HepG2 (cell line): ENCODE measurements at regions not wholly inside any gene's neighbourhood (a gene's known extent, or its start where the extent isn't known, plus 50 kb on each side); places are given as distances from the start of the nearest gene placed in this dataset.

Source experiments
- ATAC-seq: fragments of 200-7000 bp; cut with Tn5 transposase; 3 replicates; pipeline ENCODE4 v1.9.1; 2020; ENCODE audit warnings: mild to moderate bottlenecking, moderate library complexity
- BruUV-seq: library from RNA; stranded (reverse); fragments of 400-500 nt; replicated peaks from 2 replicates; lab custom pipeline; 2021; lab: Mats Ljungman, UMichigan
- CTCF ChIA-PET: fragments of 300-600 bp; formaldehyde crosslinking; extraction: SDS; loops from one replicate; lab custom pipeline; 2021; ENCODE audit warnings: low total read pairs, inconsistent platforms, low intra/inter-chr PET ratio; lab: Yijun Ruan, JAX
- POLR2A ChIA-PET: fragments of 350-600 bp; sonication (Branson Sonifier 250); formaldehyde crosslinking; loops from one replicate; lab custom pipeline; 2020; ENCODE audit warnings: antibody characterized with exemption, inconsistent platforms; lab: Yijun Ruan, JAX
- DNase-seq: peaks from one replicate; pipeline ENCODE4 v3.0.0-alpha.2; 2015; ENCODE audit warnings: low spot score
- FAIRE-seq: peaks from 3 replicates; lab custom pipeline; 2011; peaks lifted over from hg19 to GRCh38; lab: Jason Lieb, UNC
- H2AFZ ChIP-seq: one replicate; pipeline ENCODE4 v1.6.1; 2011; ENCODE audit warnings: low read length, inconsistent platforms
- H3K27ac ChIP-seq: fragments of 300-600 bp; 3 replicates; pipeline ENCODE4 v1.8.0; 2011; ENCODE audit warnings: mixed run types, mild to moderate bottlenecking, mixed read lengths, low read length, inconsistent platforms; ENCODE audit not compliant: insufficient read depth; ENCODE audit errors: extremely low read length
- H3K27me3 ChIP-seq, 2 experiments: fragments of 200-600 bp in 1 of 2; 2 replicates in 1 of 2; 3 replicates in 1 of 2; pipeline versions ENCODE4 v1.6.0 to v1.8.0; 2011; ENCODE audit warnings: low read length in 2 of 2, mild to moderate bottlenecking in 2 of 2, moderate library complexity in 2 of 2, inconsistent platforms in 1 of 2; ENCODE audit not compliant: insufficient read depth in 2 of 2, control insufficient read depth in 1 of 2
- H3K36me3 ChIP-seq, 2 experiments: fragments of 200-600 bp in 1 of 2; replicated peaks in 1 of 2; 2 replicates in 1 of 2; 3 replicates in 1 of 2; pipeline versions ENCODE4 v1.5.1 to v1.8.0; 2011; ENCODE audit warnings: low read length in 2 of 2, inconsistent platforms in 1 of 2; ENCODE audit not compliant: insufficient read depth in 2 of 2, control insufficient read depth in 1 of 2
- H3K4me1 ChIP-seq: 2 replicates; pipeline ENCODE4 v1.5.1; 2012; ENCODE audit warnings: low read length, inconsistent platforms; ENCODE audit not compliant: insufficient read depth
- H3K4me2 ChIP-seq: 2 replicates; pipeline ENCODE4 v1.6.0; 2011; ENCODE audit warnings: low read depth, low read length, inconsistent platforms
- H3K4me3 ChIP-seq, 3 experiments: fragments of 200-600 bp in 1 of 3; sonication (generic), shearing (Covaris generic) in 1 of 3; replicated peaks in 1 of 3; 2 replicates each; pipeline ENCODE4 v1.5.1; 2011 to 2016; ENCODE audit warnings: low read length in 3 of 3, inconsistent platforms in 2 of 3, low read depth in 2 of 3, mild to moderate bottlenecking in 2 of 3, control low read depth in 1 of 3, mixed read lengths in 1 of 3; ENCODE audit not compliant: insufficient read depth in 1 of 3
- H3K79me2 ChIP-seq: one replicate; pipeline ENCODE4 v1.6.1; 2011; ENCODE audit warnings: low read length, inconsistent platforms; ENCODE audit not compliant: insufficient read depth
- H3K9ac ChIP-seq: 2 replicates; pipeline ENCODE4 v1.6.0; 2011; ENCODE audit warnings: mild to moderate bottlenecking, low read depth, low read length, inconsistent platforms; ENCODE audit not compliant: insufficient read depth
- H3K9me3 ChIP-seq: 2 replicates; pipeline ENCODE4 v1.5.1; 2012; ENCODE audit warnings: mild to moderate bottlenecking, low read length
- H4K20me1 ChIP-seq: 2 replicates; pipeline ENCODE4 v1.6.0; 2011; ENCODE audit warnings: inconsistent platforms, mild to moderate bottlenecking, low read length, moderate library complexity; ENCODE audit not compliant: insufficient read depth
- ARID3A ChIP-seq: IDR thresholded peaks from 2 replicates; pipeline ENCODE4 v1.6.1; 2012; ENCODE audit warnings: low read depth, low read length, improper control_type of control experiment
- CTCF ChIP-seq: sonication (generic); formaldehyde crosslinking; IDR thresholded peaks from 2 replicates; pipeline ENCODE4 v1.5.0; 2020; ENCODE audit warnings: mild to moderate bottlenecking, missing genetic modification reagents, moderate library complexity
- LCORL ChIP-seq, 2 experiments: fragments of 450-650 bp in 1 of 2; sonication (generic) in 1 of 2; formaldehyde crosslinking in 1 of 2; IDR thresholded peaks; 2 replicates each; pipeline versions ENCODE4 v1.5.0 to v1.6.1; 2017 to 2020; ENCODE audit warnings: antibody characterized with exemption in 1 of 2, missing genetic modification reagents in 1 of 2
- WGBS: methylation state at CpG from one replicate; pipeline ENCODE4 v1.1.6; 2017; ENCODE audit warnings: low lambda C conversion rate; 5-methylcytosine and 5-hydroxymethylcytosine counted together
- in situ Hi-C: cut with HindIII; loops from 2 replicates; pipeline ENCODE4 v1.10.0; 2017; ENCODE audit warnings: low pct_unique_long_range_greater_than_20kb; ENCODE audit not compliant: extremely low pct_ligation_motif_present
- intact Hi-C: fragments of 100-400 bp; cut with micrococcal nuclease; formaldehyde crosslinking; loops from one replicate; pipeline ENCODE4 v1.10.0; 2022; ENCODE audit not compliant: unreplicated experiment

GRCh38 chr12:4849115-4849541, 60.6 kb upstream of the KCNA1 start:
- Histone ChIP-seq H2AFZ (no peak overlapping the region), H4K20me1 (no peaks in the 10 kb centered on the region), H3K9me3 (no peaks in the 10 kb centered on the region), H3K4me1 (no peaks in the 10 kb centered on the region), H3K27ac (no peak overlapping the region), H3K4me2 (no peak overlapping the region)
- ATAC-seq (no peak), DNase-seq (peak; percentile 30)
- 3% methylated on average over 5 of the region's 5 CpGs for WGBS
- intact Hi-C loops, result no loop called here
- no TSS peak for BruUV-seq
- in situ Hi-C loops, result no loop called here
- TF ChIP-seq LCORL (IDR thresholded peaks at IDR 0.05) (no peak), LCORL (CRISPR knock-in tag; IDR thresholded peaks at IDR 0.05) (no peak), ARID3A (peak; percentile 35; the same call in 1 of the 2 replicates), CTCF (CRISPR knock-in tag) (peak; percentile 38; the same call in 1 of the 2 replicates)
- TF ChIP-seq, all 625 proteins: peak for 2
- Histone ChIP-seq H3K36me3 (no peaks in the 10 kb centered on the region), H3K4me3 (no peak overlapping the region), H3K27me3 (peaks cover 0 to 23% of the 10 kb centered on the region in 2 experiments; a peak in 3 of 5 replicates), H3K9ac (no peak overlapping the region), H3K79me2 (no peaks in the 10 kb centered on the region)
- CTCF ChIA-PET, result interaction anchor here (1.5 kb wide), 1 partner anchor 154 kb away, joined by 7 read pairs; no protein-coding TSS in a partner anchor
- POLR2A ChIA-PET, result no interaction called here
- FAIRE-seq, result no peak
